WI38 (cell line): ENCODE measurements at regions not wholly inside any gene's neighbourhood (a gene's known extent, or its start where the extent isn't known, plus 50 kb on each side); places are given as distances from the start of the nearest gene placed in this dataset.

Experiments used
- H3K4me3 ChIP-seq: 2 replicates; pipeline ENCODE4 v1.5.1; 2011; ENCODE audit warnings: low read depth, mild to moderate bottlenecking, control low read depth, low read length
- CTCF ChIP-seq: IDR thresholded peaks from 2 replicates; pipeline ENCODE4 v1.5.1; 2012; ENCODE audit warnings: low read depth, mild to moderate bottlenecking, control low read depth, low read length

- no peak for TF ChIP-seq CTCF
- no peak overlapping the region for H3K4me3 ChIP-seq
Observed at GRCh38 chr12:126337556-126338441, 1272.6 kb downstream of the AACS start.

- TF ChIP-seq CTCF: no peak
- no peak overlapping the region for H3K4me3 ChIP-seq
Observed at GRCh38 chr12:126342866-126343265, 1277.6 kb downstream of the AACS start.

- no peak for TF ChIP-seq CTCF
- H3K4me3 ChIP-seq: no peak overlapping the region
Observed at GRCh38 chr12:126343321-126343720, 1278.1 kb downstream of the AACS start.

GRCh38 chr12:126346087-126346486 lies 1280.9 kb downstream of the AACS start:
- no peak for TF ChIP-seq CTCF
- H3K4me3 ChIP-seq: no peak overlapping the region

- TF ChIP-seq CTCF: no peak
- H3K4me3 ChIP-seq: no peak overlapping the region
Observed at GRCh38 chr12:126347421-126347820, 1282.2 kb downstream of the AACS start.

GRCh38 chr12:126349383-126349782 lies 1284.1 kb downstream of the AACS start:
- no peak for TF ChIP-seq CTCF
- H3K4me3 ChIP-seq: no peak overlapping the region

GRCh38 chr12:126353604-126354003 lies 1288.4 kb downstream of the AACS start:
- no peak for TF ChIP-seq CTCF
- no peak overlapping the region for H3K4me3 ChIP-seq
